ENCODE measurements at regions not wholly inside any gene's neighbourhood (a gene's known extent, or its start where the extent isn't known, plus 50 kb on each side); places are given as distances from the start of the nearest gene placed in this dataset.

DNA sequence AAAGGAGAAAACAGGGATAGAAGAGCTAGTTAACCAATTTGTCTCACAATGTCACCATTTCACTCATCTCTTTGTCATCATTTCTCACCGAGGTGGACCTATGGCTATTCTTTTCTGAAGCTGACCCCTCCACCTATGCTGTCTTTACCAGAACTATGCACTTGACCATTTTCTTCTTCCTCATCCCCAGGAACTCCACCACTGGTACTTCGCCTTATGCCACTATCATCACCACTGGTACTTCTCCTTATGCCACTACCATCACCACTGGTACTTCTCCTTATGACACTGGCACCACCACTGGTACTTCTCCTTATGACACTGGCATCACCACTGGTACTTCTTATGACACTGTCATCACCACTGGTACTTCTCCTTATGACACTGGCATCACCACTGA is 745.8 kb upstream of the CHAC2 start:
- no peak for DNase-seq

DNA sequence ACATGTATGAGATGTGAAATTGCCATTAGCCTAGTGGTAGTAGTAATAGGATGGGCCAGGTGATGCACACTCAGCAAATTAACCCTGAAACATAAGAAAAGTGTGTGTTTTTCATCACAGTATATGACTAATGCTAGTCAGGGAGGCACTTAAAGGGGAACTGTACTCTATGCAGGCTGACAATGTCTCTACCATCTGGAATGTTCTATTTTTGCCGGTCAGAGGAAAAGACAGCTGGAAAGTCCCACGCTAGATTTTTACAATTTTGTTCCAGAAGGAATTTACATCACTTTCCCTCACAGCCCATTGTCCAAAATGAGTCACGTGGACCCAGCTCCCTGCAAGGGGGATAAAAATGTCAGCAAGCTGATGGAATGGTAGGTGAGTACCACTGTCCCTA is 746.3 kb upstream of the CHAC2 start:
- DNase-seq, result no peak

DNA sequence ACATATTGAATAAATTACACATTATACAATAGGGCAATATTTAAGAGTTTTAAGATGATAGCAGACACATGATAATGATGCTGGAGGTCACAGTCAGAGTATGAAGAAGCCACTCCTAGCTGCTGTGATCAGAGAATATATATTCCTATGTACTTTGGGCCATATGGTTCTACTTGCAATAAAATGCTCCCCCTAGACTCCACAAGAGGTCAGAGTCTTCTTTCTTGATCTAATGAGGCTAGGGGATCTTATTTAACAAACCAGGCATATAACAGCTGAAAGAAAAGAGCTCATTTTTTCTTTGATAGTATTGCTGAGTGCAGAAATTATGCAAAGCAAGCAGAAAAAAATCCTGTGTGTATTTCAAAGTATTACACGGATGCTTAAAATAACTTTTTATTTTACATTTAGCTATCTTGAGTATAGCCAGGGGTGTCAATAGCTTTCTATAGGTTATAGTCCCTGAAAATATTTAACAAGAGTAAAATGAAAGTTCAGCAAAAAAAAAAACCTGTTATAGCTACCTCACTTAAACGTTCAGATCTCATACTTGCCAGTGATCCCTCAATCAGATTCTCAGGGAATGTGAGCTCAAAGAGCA is 748.7 kb upstream of the CHAC2 start:
- peak; percentile 6 for DNase-seq

DNA sequence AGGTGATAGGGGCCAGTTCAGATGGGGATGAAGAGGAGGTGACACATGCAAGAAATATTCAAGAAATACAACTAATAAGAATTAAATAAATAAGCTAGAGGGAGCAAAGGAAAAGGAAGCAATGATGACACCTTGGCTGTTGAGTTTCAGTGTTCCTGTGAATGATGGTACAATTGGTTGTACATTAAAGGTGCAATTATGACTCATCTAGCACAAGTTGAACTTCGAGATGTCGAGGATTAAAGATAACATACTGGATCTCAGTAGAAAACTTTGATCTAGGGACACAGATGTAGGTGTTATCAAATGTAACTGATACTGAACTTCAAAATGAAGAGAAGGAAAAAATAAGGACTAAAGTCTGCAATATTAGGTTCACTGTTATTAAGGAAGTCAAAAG is 760.6 kb upstream of the CHAC2 start:
- DNase-seq, result no peak

- DNase-seq, result no peak
These were observed 763.2 kb upstream of the CHAC2 start for GRCh38 chr2:53004413-53004812.

DNA sequence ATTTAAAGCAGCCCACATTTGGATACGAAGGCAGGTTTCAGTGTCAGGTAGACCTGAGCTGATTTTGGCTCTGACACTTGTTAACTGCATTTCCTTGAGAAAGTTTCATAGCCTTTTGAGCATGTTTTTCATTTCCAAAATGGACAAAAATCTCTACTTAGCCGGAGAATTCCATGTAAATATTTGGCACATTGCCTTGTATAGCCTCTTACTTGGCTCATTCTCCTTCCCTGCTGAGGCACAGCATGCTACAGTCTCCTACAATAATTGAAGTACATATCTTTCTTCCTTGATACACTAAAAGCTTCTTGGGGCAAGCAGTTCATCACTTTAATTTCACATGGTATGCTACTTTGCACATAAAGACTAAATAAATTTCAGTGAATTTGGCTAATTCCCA is 772.2 kb upstream of the CHAC2 start:
- no peak for DNase-seq

- peak; percentile 9 for DNase-seq
These were observed 791.3 kb upstream of the CHAC2 start for GRCh38 chr2:52976143-52976949.

- DNase-seq, result no peak
These were observed 793.5 kb upstream of the CHAC2 start for GRCh38 chr2:52974127-52974526.

- DNase-seq, result no peak
These were observed 797.0 kb upstream of the CHAC2 start for GRCh38 chr2:52970642-52971041.

DNA sequence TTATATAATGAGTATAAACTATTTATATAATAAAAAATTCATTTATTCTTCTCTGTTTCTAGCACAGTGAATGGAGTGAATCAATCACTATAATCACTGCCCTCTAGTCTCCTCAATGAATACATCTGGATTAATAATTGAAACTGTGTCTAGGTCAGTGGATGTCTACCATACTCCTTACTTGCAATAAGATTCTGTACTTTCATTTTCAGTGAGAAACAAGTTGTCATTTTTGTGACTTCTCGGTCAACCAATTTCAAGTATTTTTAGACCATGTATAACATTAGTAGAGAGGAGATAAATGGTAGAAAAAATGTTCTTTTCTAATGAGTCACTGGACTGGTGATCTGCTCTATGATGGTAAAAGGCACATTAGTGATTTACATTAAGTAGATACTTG is 799.6 kb upstream of the CHAC2 start:
- no peak for DNase-seq

DNA sequence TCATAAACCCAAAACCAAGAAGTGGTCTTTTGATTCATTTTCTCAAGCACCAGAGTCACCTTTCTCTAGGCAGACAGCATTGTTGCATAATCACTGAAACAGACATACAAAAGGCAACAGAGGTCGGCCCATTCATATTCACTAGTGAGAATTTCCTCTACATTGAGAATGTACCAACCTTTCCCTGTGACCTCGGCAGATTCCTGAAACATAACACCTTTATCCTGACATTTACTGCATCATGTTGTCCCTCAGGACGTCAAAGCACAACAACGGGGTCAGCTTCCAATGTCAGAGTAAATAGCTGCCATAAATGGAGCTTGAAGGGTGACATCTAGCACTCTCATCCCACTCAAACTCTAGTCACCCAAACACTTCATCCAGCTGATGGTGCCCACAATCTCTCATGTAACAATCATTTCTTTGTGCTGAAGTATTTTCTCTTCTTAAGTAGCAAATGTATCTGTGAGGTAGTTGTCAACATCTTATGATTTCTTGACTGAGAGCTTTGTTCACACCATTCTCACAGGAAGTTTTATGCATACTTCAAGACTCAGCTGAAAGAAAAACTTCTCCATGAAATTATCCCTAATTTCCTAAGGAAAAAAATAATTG is 802.6 kb upstream of the CHAC2 start:
- DNase-seq, result no peak

- no peak for DNase-seq
These were observed 806.2 kb upstream of the CHAC2 start for GRCh38 chr2:52961403-52961802.

- no peak for DNase-seq
These were observed 806.7 kb upstream of the CHAC2 start for GRCh38 chr2:52960881-52961280.

DNA sequence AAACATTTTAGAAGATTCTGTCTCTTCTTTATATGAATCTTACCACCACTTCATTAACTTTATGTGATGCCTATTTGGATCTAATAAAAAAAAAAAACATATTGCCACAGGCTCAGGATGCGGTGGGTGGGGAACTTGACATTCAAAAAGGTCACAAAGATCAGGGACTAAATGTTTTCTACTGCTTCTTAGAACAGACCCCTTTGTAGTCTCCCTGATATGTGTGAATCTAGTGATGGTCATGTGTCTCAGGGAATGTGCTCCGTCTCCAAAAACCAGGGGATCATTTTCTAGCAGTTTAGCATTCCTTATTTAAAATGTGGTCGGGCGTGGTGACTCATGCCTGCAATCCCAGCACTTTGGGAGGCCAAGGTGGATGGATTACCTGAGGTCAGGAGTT is 807.8 kb upstream of the CHAC2 start:
- no peak for DNase-seq

DNA sequence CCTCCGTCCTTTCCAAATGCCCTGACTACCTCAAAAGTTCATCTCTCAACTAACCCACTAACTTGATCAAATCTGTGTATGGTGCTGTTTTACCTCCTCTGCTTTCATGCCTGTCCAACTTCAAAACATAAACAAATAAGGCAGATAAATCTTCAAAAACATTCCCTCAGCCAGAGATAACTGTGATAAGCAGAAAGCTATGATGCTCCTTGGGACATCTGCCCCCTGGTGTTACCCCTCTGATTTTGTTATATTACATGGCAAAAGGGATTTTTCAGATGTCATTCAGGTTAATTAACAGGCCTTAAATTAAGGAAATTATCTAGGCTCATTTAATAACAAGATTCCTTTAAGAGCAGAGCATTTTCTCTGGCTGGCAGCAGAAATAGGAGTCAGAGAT is 810.8 kb upstream of the CHAC2 start:
- DNase-seq, result no peak

- no peak for DNase-seq
These were observed 811.5 kb upstream of the CHAC2 start for GRCh38 chr2:52956118-52956517.

GRCh38 chr2:52955079-52955478 is 812.5 kb upstream of the CHAC2 start:
- no peak for DNase-seq

DNA sequence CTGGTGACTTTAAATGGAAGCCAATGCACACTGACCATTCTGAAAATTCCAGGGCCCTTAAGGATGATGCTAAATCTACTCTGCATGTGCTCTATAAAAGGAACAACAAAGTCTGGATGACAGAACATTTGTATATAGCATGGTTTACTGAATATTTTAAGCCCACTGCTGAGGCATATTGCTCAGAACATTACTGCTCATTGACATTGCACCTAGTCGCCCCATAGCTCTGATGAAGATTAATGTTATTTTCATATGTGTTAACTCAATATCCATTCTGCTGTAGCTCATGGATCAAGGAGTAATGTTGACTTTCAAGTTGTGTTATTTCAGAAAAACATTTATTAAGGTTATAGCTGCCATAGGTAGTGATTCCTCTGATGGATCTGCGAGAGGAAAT is 827.5 kb upstream of the CHAC2 start:
- no peak for DNase-seq

- no peak for DNase-seq
These were observed 828.4 kb upstream of the CHAC2 start for GRCh38 chr2:52939250-52939649.

DNA sequence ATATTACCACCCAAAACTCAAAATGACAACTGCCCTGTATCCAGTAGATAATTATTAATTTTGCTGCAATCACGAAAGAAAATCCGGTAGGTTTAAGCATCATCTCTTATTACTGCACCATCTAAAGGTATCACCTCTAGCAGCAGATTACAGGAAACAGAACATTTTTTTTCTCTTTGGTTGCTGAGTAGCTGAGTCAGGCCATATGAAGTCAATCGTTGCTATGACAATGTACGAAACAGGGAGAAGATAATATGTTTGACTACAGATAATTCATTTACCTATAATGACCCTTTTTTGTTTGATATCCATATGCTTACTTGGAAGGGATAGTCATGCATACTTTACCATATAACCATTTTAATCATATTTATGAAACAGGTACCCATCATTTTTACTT is 831.6 kb upstream of the CHAC2 start:
- DNase-seq, result no peak

DNA sequence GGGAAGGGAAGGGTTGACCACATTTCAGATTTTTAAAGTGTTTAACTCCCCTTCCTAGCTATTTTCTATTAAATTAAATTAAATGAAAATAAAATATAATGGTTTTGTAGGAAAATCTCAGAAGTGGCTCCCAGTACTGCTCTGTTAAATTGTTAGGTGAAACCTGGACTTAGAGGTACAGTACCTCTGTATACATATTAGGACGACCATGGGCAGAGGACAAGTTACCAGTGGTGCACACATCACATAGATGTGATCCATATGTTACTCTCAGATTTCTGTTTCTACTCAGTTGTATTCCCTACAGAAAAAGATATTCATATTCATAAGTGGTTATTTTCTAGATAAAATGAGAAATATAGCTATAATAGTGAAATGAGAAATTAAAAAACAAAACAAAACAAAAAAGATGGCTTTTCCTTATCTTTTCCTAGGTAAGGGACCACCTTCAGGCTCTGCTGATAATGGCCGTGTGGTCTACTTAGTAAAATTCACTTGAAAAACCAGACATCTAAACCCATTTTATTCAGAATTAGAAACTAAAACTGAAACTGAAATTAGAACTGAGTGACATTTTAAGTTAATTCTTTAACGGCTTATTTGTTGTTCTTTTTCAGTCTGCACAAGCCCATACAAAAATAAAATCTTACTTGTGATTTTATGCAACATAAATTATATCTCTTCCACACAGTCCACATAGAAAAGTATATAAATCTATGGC is 832.5 kb upstream of the CHAC2 start:
- DNase-seq, result no peak

DNA sequence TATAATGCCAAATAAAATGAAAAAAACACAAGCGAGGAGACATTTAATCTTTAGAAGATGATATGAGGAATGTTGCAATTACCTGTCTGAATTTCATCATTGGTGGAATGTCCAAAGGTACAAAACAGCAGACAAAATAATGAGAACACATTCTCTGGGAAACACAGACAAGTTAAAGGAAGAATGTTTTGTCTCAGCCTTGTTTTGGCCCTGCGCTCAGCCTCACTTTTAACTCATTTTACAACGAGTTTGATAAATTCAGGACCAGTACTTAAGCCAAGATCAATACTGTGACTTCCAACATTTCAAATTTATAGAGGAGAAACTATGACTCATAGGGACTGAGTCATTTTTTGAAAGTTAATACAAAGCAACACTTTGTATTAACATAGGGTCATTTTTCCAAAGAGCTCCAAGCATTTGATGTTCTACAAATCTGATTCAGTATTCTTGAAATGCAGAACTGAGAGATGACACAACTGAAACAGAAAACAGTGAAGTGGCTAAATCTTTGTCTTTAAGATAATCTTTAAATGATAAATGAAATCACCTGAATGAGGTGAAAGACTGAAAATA is 833.2 kb upstream of the CHAC2 start:
- DNase-seq, result peak; percentile 74

DNA sequence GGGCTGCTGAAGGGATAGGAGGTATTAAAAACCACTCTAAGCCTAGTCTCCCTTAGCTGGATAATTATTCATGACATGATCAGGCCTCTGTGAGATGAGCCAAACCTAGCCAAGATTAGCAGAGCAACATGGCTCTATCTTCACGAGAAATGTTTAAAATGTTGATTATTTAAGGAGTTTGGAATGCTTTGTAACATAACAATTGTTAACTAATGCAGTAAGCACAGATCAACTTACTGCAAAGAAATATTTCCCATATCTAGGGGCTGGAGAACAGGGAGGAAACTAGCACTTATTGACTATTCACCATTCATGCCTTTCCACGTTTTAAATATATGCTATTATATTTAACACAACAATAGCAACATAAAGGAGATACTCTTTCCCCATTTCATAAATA is 833.7 kb upstream of the CHAC2 start:
- DNase-seq, result peak; percentile 4

Measured in kidney glomerular epithelial cell (primary cell).